ENCODE measurements at regions not wholly inside any gene's neighbourhood (a gene's known extent, or its start where the extent isn't known, plus 50 kb on each side); places are given as distances from the start of the nearest gene placed in this dataset.

DNA sequence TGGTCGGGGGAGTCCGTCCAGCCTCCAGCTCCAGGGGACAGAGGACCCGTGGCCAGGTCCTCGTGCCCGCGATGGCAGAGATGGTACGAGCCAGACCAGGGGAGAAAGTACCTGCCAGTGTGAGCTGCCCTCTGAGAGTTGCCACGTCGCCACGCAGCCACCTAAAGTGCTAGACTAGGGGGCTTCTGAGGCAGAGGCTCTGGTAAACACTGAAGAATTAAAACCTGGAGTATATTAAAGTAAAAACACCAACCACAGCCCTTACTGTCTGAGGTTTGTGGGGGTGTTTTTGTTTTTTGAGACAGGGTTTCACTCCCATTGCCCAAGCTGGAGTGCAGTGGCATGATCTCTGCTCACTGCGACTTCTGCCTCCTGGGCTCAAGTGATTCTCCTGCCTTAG is 60.1 kb upstream of the SORCS2 start:
- TF ChIP-seq, protein P1, sequence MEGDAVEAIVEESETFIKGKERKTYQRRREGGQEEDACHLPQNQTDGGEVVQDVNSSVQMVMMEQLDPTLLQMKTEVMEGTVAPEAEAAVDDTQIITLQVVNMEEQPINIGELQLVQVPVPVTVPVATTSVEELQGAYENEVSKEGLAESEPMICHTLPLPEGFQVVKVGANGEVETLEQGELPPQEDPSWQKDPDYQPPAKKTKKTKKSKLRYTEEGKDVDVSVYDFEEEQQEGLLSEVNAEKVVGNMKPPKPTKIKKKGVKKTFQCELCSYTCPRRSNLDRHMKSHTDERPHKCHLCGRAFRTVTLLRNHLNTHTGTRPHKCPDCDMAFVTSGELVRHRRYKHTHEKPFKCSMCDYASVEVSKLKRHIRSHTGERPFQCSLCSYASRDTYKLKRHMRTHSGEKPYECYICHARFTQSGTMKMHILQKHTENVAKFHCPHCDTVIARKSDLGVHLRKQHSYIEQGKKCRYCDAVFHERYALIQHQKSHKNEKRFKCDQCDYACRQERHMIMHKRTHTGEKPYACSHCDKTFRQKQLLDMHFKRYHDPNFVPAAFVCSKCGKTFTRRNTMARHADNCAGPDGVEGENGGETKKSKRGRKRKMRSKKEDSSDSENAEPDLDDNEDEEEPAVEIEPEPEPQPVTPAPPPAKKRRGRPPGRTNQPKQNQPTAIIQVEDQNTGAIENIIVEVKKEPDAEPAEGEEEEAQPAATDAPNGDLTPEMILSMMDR (conservative IDR thresholded peaks at IDR 0.05): no peak
- no peak for TF ChIP-seq EZH2 (IDR thresholded peaks at IDR 0.05; ENCODE audit: low read depth)

Measured in PC-9 (cell line).